ENCODE measurements at regions not wholly inside any gene's neighbourhood (a gene's known extent, or its start where the extent isn't known, plus 50 kb on each side); places are given as distances from the start of the nearest gene placed in this dataset.

- DNase-seq, result no peak
These were observed 180.8 kb downstream of the CCDC71L start for GRCh38 chr7:106480161-106480579.

- DNase-seq, result no peak
These were observed 184.2 kb downstream of the CCDC71L start for GRCh38 chr7:106476751-106477150.

- peak; percentile 32 for DNase-seq
These were observed 188.0 kb upstream of the NAMPT start for GRCh38 chr7:106472741-106473140.

- no peak for DNase-seq
These were observed 187.1 kb upstream of the NAMPT start for GRCh38 chr7:106471686-106472440.

- DNase-seq, result no peak
These were observed 186.2 kb upstream of the NAMPT start for GRCh38 chr7:106471021-106471420.

GRCh38 chr7:106466867-106467266 is 182.1 kb upstream of the NAMPT start:
- no peak for DNase-seq

GRCh38 chr7:106465704-106466468 is 181.1 kb upstream of the NAMPT start:
- no peak for DNase-seq

GRCh38 chr7:106464651-106465050 is 179.9 kb upstream of the NAMPT start:
- no peak for DNase-seq

- DNase-seq, result no peak
These were observed 179.2 kb upstream of the NAMPT start for GRCh38 chr7:106463851-106464611.

- DNase-seq, result no peak
These were observed 178.2 kb upstream of the NAMPT start for GRCh38 chr7:106462914-106463482.

GRCh38 chr7:106462365-106462859 is 177.6 kb upstream of the NAMPT start:
- peak; percentile 24 for DNase-seq

GRCh38 chr7:106460792-106461254 is 176.0 kb upstream of the NAMPT start:
- no peak for DNase-seq

GRCh38 chr7:106459397-106460072 is 174.8 kb upstream of the NAMPT start:
- DNase-seq, result no peak

GRCh38 chr7:106457678-106458077 is 172.9 kb upstream of the NAMPT start:
- no peak for DNase-seq

GRCh38 chr7:106456329-106456728 is 171.5 kb upstream of the NAMPT start:
- DNase-seq, result no peak

GRCh38 chr7:106452031-106452851 is 167.5 kb upstream of the NAMPT start:
- no peak for DNase-seq

GRCh38 chr7:106451171-106451570 is 166.4 kb upstream of the NAMPT start:
- no peak for DNase-seq

GRCh38 chr7:106450716-106451115 is 165.9 kb upstream of the NAMPT start:
- DNase-seq, result no peak

- DNase-seq, result no peak
These were observed 164.4 kb upstream of the NAMPT start for GRCh38 chr7:106448992-106449859.

- no peak for DNase-seq
These were observed 163.7 kb upstream of the NAMPT start for GRCh38 chr7:106448346-106448991.

Data from NCI-H526 treated with DMSO at 0.1 percent for 48 hours (cell line).